NOMO-1 treated with dmso at 0.1 percent for 144 hours (cell line): ENCODE measurements at regions not wholly inside any gene's neighbourhood (a gene's known extent, or its start where the extent isn't known, plus 50 kb on each side); places are given as distances from the start of the nearest gene placed in this dataset.

Experiments used
- DNase-seq: peaks from one replicate; lab custom pipeline; 2025; ENCODE audit not compliant: unreplicated experiment; lab: John Stamatoyannopoulos, UW

DNA sequence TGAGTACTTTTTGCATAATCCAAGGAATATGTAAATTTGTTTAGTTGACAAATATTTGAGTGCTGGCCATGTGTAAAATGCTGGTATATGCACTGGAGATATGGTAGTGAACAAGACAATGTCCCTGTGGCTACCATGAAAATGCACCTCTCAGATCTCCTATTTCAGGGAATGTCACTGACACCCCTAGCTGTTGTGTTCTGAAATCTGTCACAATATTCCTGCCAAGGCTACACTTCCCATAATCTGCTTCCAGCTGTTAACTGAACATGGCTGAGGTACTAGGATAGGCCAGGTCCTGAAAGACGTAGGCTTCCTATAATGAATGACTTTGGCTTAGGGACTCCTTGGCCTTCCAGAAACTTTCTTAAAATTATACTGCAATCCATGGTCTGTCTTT, 197.8 kb downstream of the ZNF648 start:
- DNase-seq: no peak

DNA sequence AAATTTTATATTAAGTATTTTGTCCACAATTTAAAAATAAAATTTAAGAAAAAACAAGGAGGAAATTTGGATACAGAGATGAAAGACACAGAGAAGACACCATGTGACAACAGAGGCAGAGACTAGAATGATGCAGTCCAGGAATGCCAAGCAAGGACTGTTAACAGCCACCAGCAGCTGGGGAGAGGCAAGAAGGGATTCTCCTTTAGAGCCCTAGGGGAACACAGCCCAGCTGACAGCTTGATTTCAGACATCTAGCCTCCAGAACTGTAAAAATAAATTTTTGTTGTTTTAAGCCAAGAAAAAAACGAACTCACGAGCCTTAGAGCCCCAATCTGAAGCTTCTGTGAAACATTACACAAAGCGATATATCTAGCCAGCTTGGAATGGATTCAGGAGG, 198.5 kb downstream of the ZNF648 start:
- no peak for DNase-seq

DNA sequence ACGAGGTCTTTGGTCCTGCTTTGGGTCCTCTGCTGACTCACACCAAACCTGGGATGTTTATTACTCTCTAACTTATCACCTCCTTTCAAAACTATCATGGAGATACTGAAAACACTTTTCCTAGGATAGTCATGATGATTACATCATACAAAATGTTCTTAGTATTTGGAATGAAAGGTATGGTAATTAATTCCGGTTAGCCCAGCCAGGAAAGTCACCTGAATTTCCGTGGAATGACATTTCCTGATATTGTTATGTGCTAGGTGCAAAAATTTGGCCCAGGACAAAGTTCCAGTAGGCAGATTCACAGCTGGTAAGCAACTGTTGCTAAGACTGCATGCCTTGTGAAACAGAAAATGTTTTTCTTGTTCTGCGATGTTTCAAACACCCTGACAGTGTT, 203.4 kb downstream of the ZNF648 start:
- no peak for DNase-seq
